AG09309 (cell line): ENCODE measurements at regions not wholly inside any gene's neighbourhood (a gene's known extent, or its start where the extent isn't known, plus 50 kb on each side); places are given as distances from the start of the nearest gene placed in this dataset.

Source experiments
- DNase-seq: peaks from one replicate; pipeline ENCODE4 v3.0.0-alpha.2; 2010; ENCODE audit warnings: low read depth
- H3K4me3 ChIP-seq: 2 replicates; pipeline ENCODE4 v1.5.1; 2011; ENCODE audit warnings: mild to moderate bottlenecking, low read depth, low read length, moderate library complexity; ENCODE audit not compliant: control insufficient read depth
- CTCF ChIP-seq: IDR thresholded peaks from 2 replicates; pipeline ENCODE4 v1.5.1; 2011; ENCODE audit warnings: mild to moderate bottlenecking, low read depth, low read length, inconsistent platforms; ENCODE audit not compliant: insufficient read depth, control insufficient read depth; ENCODE audit errors: missing control alignments

GRCh38 chr6:16844183-16844582 lies 82.9 kb upstream of the ATXN1 start:
- H3K4me3 ChIP-seq: no peak overlapping the region
- TF ChIP-seq CTCF: no peak
- DNase-seq: no peak

DNA sequence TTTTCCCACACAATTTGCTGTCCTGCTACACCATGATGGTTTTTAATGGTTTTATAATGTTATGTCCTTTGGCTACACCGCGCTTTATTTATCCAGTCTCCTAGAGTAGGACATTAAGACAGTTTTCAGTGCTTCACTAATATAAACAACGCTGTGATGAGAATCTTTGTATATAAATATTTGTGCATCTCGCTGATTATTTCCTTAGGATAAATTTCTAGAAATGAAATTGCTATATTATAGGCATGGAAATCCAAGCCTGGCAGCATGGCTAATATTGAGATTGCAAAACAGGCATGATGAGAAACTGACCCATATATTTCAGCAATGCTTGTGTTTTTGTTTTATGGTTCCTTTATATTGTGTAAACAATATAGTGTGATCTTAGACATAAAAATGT lies 81.4 kb upstream of the ATXN1 start:
- no peak for TF ChIP-seq CTCF
- no peak for DNase-seq
- H3K4me3 ChIP-seq: no peak overlapping the region

DNA sequence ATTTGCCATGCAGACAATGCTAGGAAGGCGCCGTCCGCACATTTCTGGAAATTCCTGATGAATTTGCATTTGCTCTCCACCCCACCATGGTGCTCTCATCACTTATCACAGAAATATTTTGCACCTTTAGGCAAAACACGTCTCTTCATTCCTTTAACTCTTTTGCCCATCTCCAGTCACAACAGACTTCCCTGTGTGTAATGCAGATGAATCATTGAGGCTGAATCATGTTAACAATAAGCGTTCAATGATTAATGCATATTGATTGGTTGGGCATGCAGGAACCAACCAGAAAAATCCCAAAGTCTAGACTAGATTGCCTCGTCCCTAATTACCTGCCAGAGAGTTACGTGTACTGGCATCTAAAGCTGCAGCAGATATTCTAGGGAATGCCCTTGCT lies 80.0 kb upstream of the ATXN1 start:
- no peak for TF ChIP-seq CTCF
- no peak overlapping the region for H3K4me3 ChIP-seq
- no peak for DNase-seq

DNA sequence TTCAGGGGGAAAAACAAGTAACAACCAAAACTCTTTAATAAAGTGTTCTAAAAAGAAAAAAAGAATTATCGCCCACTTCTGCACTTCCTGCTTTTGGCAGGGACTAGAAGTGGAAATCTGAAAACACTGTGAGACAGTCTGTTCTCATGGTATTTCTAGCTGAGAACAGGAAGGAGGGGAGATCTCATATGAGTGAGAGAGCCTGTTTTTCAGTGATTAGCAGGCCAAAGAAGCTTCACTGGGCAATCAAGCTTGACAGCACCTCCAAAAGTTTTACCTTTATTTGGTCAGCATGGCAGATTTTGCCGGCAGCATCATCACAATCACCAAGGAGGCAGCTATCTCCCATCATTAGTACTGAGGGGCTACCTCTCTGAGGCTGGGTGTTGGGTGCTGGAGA lies 79.5 kb upstream of the ATXN1 start:
- no peak overlapping the region for H3K4me3 ChIP-seq
- no peak for TF ChIP-seq CTCF
- DNase-seq: no peak

GRCh38 chr6:16840291-16840690 lies 79.0 kb upstream of the ATXN1 start:
- DNase-seq: no peak
- TF ChIP-seq CTCF: no peak
- no peak overlapping the region for H3K4me3 ChIP-seq

- no peak overlapping the region for H3K4me3 ChIP-seq
- no peak for DNase-seq
- TF ChIP-seq CTCF: no peak
Measured at GRCh38 chr6:16839631-16840179, 78.4 kb upstream of the ATXN1 start.

- H3K4me3 ChIP-seq: no peak overlapping the region
- no peak for DNase-seq
- TF ChIP-seq CTCF: no peak
Measured at GRCh38 chr6:16837217-16837972, 76.1 kb upstream of the ATXN1 start.
